ENCODE measurements at regions not wholly inside any gene's neighbourhood (a gene's known extent, or its start where the extent isn't known, plus 50 kb on each side); places are given as distances from the start of the nearest gene placed in this dataset.
"Not testable (repeated sequence)": the region's sequence is repeated elsewhere in the genome, so short reads cannot be mapped to it uniquely, and the experiment has no call there.

GRCh38 chr2:89837962-89838625 is 1146.6 kb downstream of the RPIA start:
- H3K9me3 ChIP-seq (ENCODE audit: insufficient read depth, low read length): no peaks in the 10 kb centered on the region; the same call in 1 of the 2 replicates
- H3K36me3 ChIP-seq (ENCODE audit: insufficient read depth, insufficient read length, low read length): no peaks in the 10 kb centered on the region
- no peak overlapping the region for H3K9ac ChIP-seq (ENCODE audit: insufficient read length, low read depth)
- H3K4me3 ChIP-seq (ENCODE audit: insufficient read length, low read depth): no peak overlapping the region
- no peak for TF ChIP-seq YY1 (IDR thresholded peaks at IDR 0.05; ENCODE audit: insufficient read depth, insufficient read length)
- TF ChIP-seq ZNF274 (IDR thresholded peaks at IDR 0.05; ENCODE audit: low read depth, low read length): no peak
- no peak for TF ChIP-seq SUZ12 (IDR thresholded peaks at IDR 0.05; ENCODE audit: extremely low read depth, insufficient read depth, insufficient read length)
- DNase-seq (ENCODE audit: low read depth, low spot score): no peak
- no peaks in the 10 kb centered on the region for H3K27me3 ChIP-seq (ENCODE audit: insufficient read depth, insufficient read length)
- no peaks in the 10 kb centered on the region for H3K4me1 ChIP-seq (ENCODE audit: insufficient read depth, insufficient read length)

- not testable (repeated sequence) for H3K9me3 ChIP-seq (ENCODE audit: insufficient read depth, low read length); H3K4me1 ChIP-seq (ENCODE audit: insufficient read depth, insufficient read length); H3K27me3 ChIP-seq (ENCODE audit: insufficient read depth, insufficient read length); H3K36me3 ChIP-seq (ENCODE audit: insufficient read depth, insufficient read length, low read length); H3K4me3 ChIP-seq (ENCODE audit: insufficient read length, low read depth); H3K9ac ChIP-seq (ENCODE audit: insufficient read length, low read depth); DNase-seq (ENCODE audit: low read depth, low spot score)
Observed at GRCh38 chr2:89840175-89840574, 1148.7 kb downstream of the RPIA start.

GRCh38 chr2:89840781-89841475 is 1149.5 kb downstream of the RPIA start:
- not testable (repeated sequence) for H3K27me3 ChIP-seq (ENCODE audit: insufficient read depth, insufficient read length); H3K4me3 ChIP-seq (ENCODE audit: insufficient read length, low read depth); H3K36me3 ChIP-seq (ENCODE audit: insufficient read depth, insufficient read length, low read length); H3K9ac ChIP-seq (ENCODE audit: insufficient read length, low read depth); H3K9me3 ChIP-seq (ENCODE audit: insufficient read depth, low read length); H3K4me1 ChIP-seq (ENCODE audit: insufficient read depth, insufficient read length); DNase-seq (ENCODE audit: low read depth, low spot score)

GRCh38 chr2:89841476-89841840 is 1150.0 kb downstream of the RPIA start:
- H3K36me3 ChIP-seq (ENCODE audit: insufficient read depth, insufficient read length, low read length): no peaks in the 10 kb centered on the region
- no peak overlapping the region for H3K9ac ChIP-seq (ENCODE audit: insufficient read length, low read depth)
- peaks cover 10% of the 10 kb centered on the region for H3K27me3 ChIP-seq (ENCODE audit: insufficient read depth, insufficient read length)
- no peak for DNase-seq (ENCODE audit: low read depth, low spot score)
- H3K4me3 ChIP-seq (ENCODE audit: insufficient read length, low read depth): no peak overlapping the region
- H3K9me3 ChIP-seq (ENCODE audit: insufficient read depth, low read length): no peaks in the 10 kb centered on the region; the same call in 1 of the 2 replicates
- TF ChIP-seq SUZ12 (IDR thresholded peaks at IDR 0.05; ENCODE audit: extremely low read depth, insufficient read depth, insufficient read length) (no peak), YY1 (IDR thresholded peaks at IDR 0.05; ENCODE audit: insufficient read depth, insufficient read length) (no peak), ZNF274 (IDR thresholded peaks at IDR 0.05; ENCODE audit: low read depth, low read length) (no peak)
- no peaks in the 10 kb centered on the region for H3K4me1 ChIP-seq (ENCODE audit: insufficient read depth, insufficient read length)

GRCh38 chr2:89842180-89842908 is 1150.9 kb downstream of the RPIA start:
- Histone ChIP-seq H3K4me3 (ENCODE audit: insufficient read length, low read depth) (no peak overlapping the region), H3K27me3 (ENCODE audit: insufficient read depth, insufficient read length) (peaks cover 10% of the 10 kb centered on the region), H3K36me3 (ENCODE audit: insufficient read depth, insufficient read length, low read length) (no peaks in the 10 kb centered on the region), H3K4me1 (ENCODE audit: insufficient read depth, insufficient read length) (no peaks in the 10 kb centered on the region), H3K9me3 (ENCODE audit: insufficient read depth, low read length) (no peaks in the 10 kb centered on the region), H3K9ac (ENCODE audit: insufficient read length, low read depth) (no peak overlapping the region)
- no peak for TF ChIP-seq YY1 (IDR thresholded peaks at IDR 0.05; ENCODE audit: insufficient read depth, insufficient read length)
- no peak for TF ChIP-seq SUZ12 (IDR thresholded peaks at IDR 0.05; ENCODE audit: extremely low read depth, insufficient read depth, insufficient read length)
- no peak for TF ChIP-seq ZNF274 (IDR thresholded peaks at IDR 0.05; ENCODE audit: low read depth, low read length)
- no peak for DNase-seq (ENCODE audit: low read depth, low spot score)

GRCh38 chr2:89844221-89844943 is 1152.9 kb downstream of the RPIA start:
- H3K9me3 ChIP-seq (ENCODE audit: insufficient read depth, low read length): no peaks in the 10 kb centered on the region
- no peak for DNase-seq (ENCODE audit: low read depth, low spot score)
- TF ChIP-seq YY1 (IDR thresholded peaks at IDR 0.05; ENCODE audit: insufficient read depth, insufficient read length): no peak
- TF ChIP-seq ZNF274 (IDR thresholded peaks at IDR 0.05; ENCODE audit: low read depth, low read length): no peak
- TF ChIP-seq SUZ12 (IDR thresholded peaks at IDR 0.05; ENCODE audit: extremely low read depth, insufficient read depth, insufficient read length): no peak

GRCh38 chr2:89845532-89845931 is 1154.1 kb downstream of the RPIA start:
- no peaks in the 10 kb centered on the region for H3K9me3 ChIP-seq (ENCODE audit: insufficient read depth, low read length)
- H3K36me3 ChIP-seq (ENCODE audit: insufficient read depth, insufficient read length, low read length): no peaks in the 10 kb centered on the region
- peaks cover 25% of the 10 kb centered on the region for H3K27me3 ChIP-seq (ENCODE audit: insufficient read depth, insufficient read length)
- H3K9ac ChIP-seq (ENCODE audit: insufficient read length, low read depth): no peak overlapping the region
- no peaks in the 10 kb centered on the region for H3K4me1 ChIP-seq (ENCODE audit: insufficient read depth, insufficient read length)
- TF ChIP-seq ZNF274 (IDR thresholded peaks at IDR 0.05; ENCODE audit: low read depth, low read length): no peak
- TF ChIP-seq YY1 (IDR thresholded peaks at IDR 0.05; ENCODE audit: insufficient read depth, insufficient read length): no peak
- TF ChIP-seq SUZ12 (IDR thresholded peaks at IDR 0.05; ENCODE audit: extremely low read depth, insufficient read depth, insufficient read length): no peak
- no peak overlapping the region for H3K4me3 ChIP-seq (ENCODE audit: insufficient read length, low read depth)
- DNase-seq (ENCODE audit: low read depth, low spot score): no peak

More at GRCh38 chr2:89844221-89844943, 1152.9 kb downstream of the RPIA start:
- Histone ChIP-seq H3K9ac (ENCODE audit: insufficient read length, low read depth) (no peak overlapping the region), H3K4me3 (ENCODE audit: insufficient read length, low read depth) (no peak overlapping the region), H3K27me3 (ENCODE audit: insufficient read depth, insufficient read length) (peaks cover 22% of the 10 kb centered on the region), H3K36me3 (ENCODE audit: insufficient read depth, insufficient read length, low read length) (no peaks in the 10 kb centered on the region), H3K4me1 (ENCODE audit: insufficient read depth, insufficient read length) (no peaks in the 10 kb centered on the region)

Measured in NT2/D1 (cell line).